Mesendoderm (in vitro differentiated cells): ENCODE measurements at regions not wholly inside any gene's neighbourhood (a gene's known extent, or its start where the extent isn't known, plus 50 kb on each side); places are given as distances from the start of the nearest gene placed in this dataset.

ENCODE experiments used
- DNase-seq: peaks from one replicate; pipeline ENCODE4 v3.0.0; 2013
- H2AK5ac ChIP-seq: 2 replicates; pipeline ENCODE4 v1.6.1; 2013; ENCODE audit warnings: low read length, inconsistent platforms
- H2BK120ac ChIP-seq: 2 replicates; pipeline ENCODE4 v1.6.1; 2013; ENCODE audit warnings: low read depth, mild to moderate bottlenecking, low read length, moderate library complexity, mixed read lengths
- H2BK15ac ChIP-seq: replicated peaks from 2 replicates; pipeline ENCODE4 v1.6.1; 2013; ENCODE audit warnings: low read depth, mild to moderate bottlenecking, moderate library complexity
- H2BK5ac ChIP-seq: 2 replicates; pipeline ENCODE4 v1.6.1; 2013; ENCODE audit warnings: low read length, inconsistent platforms
- H3K18ac ChIP-seq: 2 replicates; pipeline ENCODE4 v1.6.1; 2013; ENCODE audit warnings: mild to moderate bottlenecking, low read length, mixed read lengths
- H3K23ac ChIP-seq: one replicate; pipeline ENCODE4 v1.6.1; 2013; ENCODE audit warnings: low read length
- H3K27ac ChIP-seq: 2 replicates; pipeline ENCODE4 v1.5.1; 2013; ENCODE audit warnings: low read depth, mild to moderate bottlenecking, inconsistent platforms, low read length, moderate library complexity
- H3K27me3 ChIP-seq: 2 replicates; pipeline ENCODE4 v1.6.1; 2013; ENCODE audit warnings: low read length, control low read depth, mild to moderate bottlenecking, inconsistent platforms; ENCODE audit not compliant: insufficient read depth, poor library complexity
- H3K36me3 ChIP-seq: 2 replicates; pipeline ENCODE4 v1.6.1; 2013; ENCODE audit warnings: low read length, inconsistent platforms; ENCODE audit not compliant: control insufficient read depth, insufficient read depth
- H3K4ac ChIP-seq: one replicate; pipeline ENCODE4 v1.6.1; 2013; ENCODE audit warnings: low read depth, mild to moderate bottlenecking, low read length, moderate library complexity
- H3K4me1 ChIP-seq: 2 replicates; pipeline ENCODE4 v1.6.1; 2013; ENCODE audit warnings: low read depth, low read length, inconsistent platforms; ENCODE audit not compliant: control insufficient read depth
- H3K4me2 ChIP-seq: 2 replicates; pipeline ENCODE4 v1.6.1; 2013; ENCODE audit warnings: low read length
- H3K4me3 ChIP-seq: 2 replicates; pipeline ENCODE4 v1.5.1; 2013; ENCODE audit warnings: mild to moderate bottlenecking, low read length
- H3K56ac ChIP-seq: one replicate; pipeline ENCODE4 v1.6.1; 2013; ENCODE audit warnings: low read length
- H3K79me1 ChIP-seq: 2 replicates; pipeline ENCODE4 v1.6.1; 2013; ENCODE audit warnings: low read length, inconsistent platforms
- H3K79me2 ChIP-seq: 2 replicates; pipeline ENCODE4 v1.6.1; 2013; ENCODE audit warnings: mild to moderate bottlenecking, low read length; ENCODE audit not compliant: control insufficient read depth, insufficient read depth
- H3K9ac ChIP-seq: 2 replicates; pipeline ENCODE4 v1.6.1; 2013; ENCODE audit warnings: low read length, inconsistent platforms
- H4K5ac ChIP-seq: one replicate; pipeline ENCODE4 v1.6.1; 2013; ENCODE audit warnings: low read length
- H4K8ac ChIP-seq: one replicate; pipeline ENCODE4 v1.6.1; 2013; ENCODE audit warnings: low read depth, mild to moderate bottlenecking, control low read depth, low read length, moderate library complexity
- WGBS: extraction: QIAGEN DNeasy Blood & Tissue Kit; methylation state at CpG from one replicate; pipeline ENCODE4 v1.1.7; 2013; ENCODE audit warnings: low lambda C conversion rate, missing lambda C conversion rate; ENCODE audit not compliant: insufficient coverage; ENCODE audit errors: extremely low coverage; 5-methylcytosine and 5-hydroxymethylcytosine counted together

DNA sequence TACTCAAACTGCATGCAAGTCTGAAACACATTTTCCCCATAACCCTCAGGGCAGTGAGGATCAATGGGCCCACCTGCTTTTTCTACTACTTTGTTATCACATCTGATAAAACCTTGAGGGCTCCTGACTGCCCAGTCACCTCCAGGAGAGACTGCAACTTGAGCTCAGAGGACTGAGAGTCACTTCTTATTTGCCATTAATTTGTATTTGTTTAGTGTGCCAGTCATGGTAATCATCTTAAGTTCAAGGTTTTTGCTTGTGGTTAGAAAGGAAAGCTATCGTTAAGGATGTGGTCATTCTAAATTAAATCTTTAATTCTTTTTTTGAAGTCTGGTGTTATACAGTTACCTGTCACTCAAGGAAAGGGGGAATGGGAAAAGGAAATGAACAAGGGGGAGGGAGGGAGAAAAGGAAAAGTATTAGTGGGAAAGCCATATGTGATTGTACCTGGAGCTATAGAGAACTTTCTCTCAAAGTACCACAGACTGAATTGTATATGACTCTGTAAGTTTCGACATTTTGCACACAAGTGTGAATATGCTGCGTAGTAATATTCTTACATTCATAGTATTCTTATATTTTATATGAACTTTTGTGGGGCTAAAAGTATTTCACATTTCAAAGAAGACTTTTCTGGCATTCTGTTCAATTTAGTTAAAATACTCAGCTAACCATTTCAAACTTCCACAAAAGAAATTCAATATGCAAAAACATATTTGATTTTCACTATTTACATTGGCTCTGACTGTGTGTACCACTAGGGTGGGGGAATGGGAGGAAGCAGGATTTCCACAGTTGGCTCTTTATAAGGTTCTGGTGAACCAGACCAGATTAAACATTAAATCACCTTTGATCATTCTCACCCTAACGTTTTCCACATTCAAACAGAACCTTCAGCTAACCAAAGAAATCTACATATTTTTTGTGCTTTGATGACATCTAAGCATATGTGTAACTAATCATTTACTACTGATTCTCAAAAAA lies 166.5 kb upstream of the ATP11B start:
- no peak for DNase-seq
- Histone ChIP-seq H3K36me3 (no peaks in the 10 kb centered on the region), H3K79me1 (no peaks in the 10 kb centered on the region), H4K5ac (no peak overlapping the region), H3K56ac (no peak overlapping the region), H3K4me3 (no peak overlapping the region), H3K4ac (no peak overlapping the region), H2BK120ac (no peak overlapping the region), H2AK5ac (no peak overlapping the region), H2BK5ac (no peak overlapping the region), H3K4me2 (no peak overlapping the region), H4K8ac (no peak overlapping the region), H2BK15ac (no peak overlapping the region), H3K27me3 (no peaks in the 10 kb centered on the region), H3K79me2 (no peaks in the 10 kb centered on the region), H3K23ac (no peak overlapping the region), H3K18ac (no peak overlapping the region), H3K4me1 (no peaks in the 10 kb centered on the region), H3K9ac (no peak overlapping the region), H3K27ac (no peak overlapping the region)
- no CpG with 5 or more reads among the region's 4 CpGs for WGBS

DNA sequence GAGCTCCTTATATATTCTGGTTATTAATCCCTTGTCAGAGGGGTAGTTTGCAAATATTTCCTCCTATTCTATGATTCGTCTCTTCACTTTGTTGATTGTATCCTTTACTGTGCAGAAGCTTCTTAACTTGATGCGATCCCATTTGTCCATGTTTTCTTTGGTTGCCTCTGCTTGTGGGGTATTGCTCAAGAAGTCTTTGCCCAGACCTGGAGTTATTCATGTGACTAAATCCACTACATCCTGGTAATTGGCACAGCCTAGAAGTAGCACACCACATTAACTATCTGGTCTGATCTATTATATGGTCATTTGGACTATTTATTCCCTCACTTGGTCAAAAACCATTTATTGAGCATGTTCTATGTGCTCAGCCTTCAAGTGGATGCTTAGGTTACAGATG lies 164.8 kb upstream of the ATP11B start:
- no peak for DNase-seq
- no peaks in the 10 kb centered on the region for H3K79me2 ChIP-seq
- no peak overlapping the region for H2BK15ac ChIP-seq
- H3K79me1 ChIP-seq = no peaks in the 10 kb centered on the region
- H3K9ac ChIP-seq = no peak overlapping the region
- H2AK5ac ChIP-seq = no peak overlapping the region
- H3K36me3 ChIP-seq = no peaks in the 10 kb centered on the region
- H3K23ac ChIP-seq = no peak overlapping the region
- no peak overlapping the region for H3K4me3 ChIP-seq
- no peak overlapping the region for H4K8ac ChIP-seq
- no peak overlapping the region for H3K27ac ChIP-seq
- no CpG with 5 or more reads among the region's 2 CpGs for WGBS
- H2BK5ac ChIP-seq = no peak overlapping the region
- no peaks in the 10 kb centered on the region for H3K4me1 ChIP-seq
- H3K4ac ChIP-seq = no peak overlapping the region
- H3K18ac ChIP-seq = no peak overlapping the region
- H3K4me2 ChIP-seq = no peak overlapping the region
- H2BK120ac ChIP-seq = no peak overlapping the region
- no peak overlapping the region for H3K56ac ChIP-seq
- H4K5ac ChIP-seq = no peak overlapping the region
- H3K27me3 ChIP-seq = no peaks in the 10 kb centered on the region

DNA sequence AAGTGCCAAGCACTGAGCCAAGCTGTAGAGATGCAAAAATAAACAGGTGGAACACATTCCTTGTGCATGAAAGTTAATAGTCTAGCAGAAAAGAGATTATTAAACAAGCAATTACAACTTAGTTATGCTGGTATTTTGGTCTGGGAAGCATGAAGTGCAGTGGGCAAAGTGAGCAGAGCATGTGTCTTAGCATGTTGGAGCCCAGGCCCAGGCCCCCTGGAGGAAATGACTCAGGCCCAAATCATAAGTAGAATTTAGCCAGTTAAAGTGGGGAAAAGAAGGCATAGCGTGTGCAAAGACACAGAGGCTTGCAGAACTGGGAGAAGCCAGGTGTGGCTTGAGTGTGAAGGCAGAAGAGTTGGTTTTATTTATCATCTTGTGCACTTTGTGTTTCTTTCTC lies 163.8 kb upstream of the ATP11B start:
- Histone ChIP-seq H2BK5ac (no peak overlapping the region), H4K8ac (no peak overlapping the region), H3K27ac (no peak overlapping the region), H3K18ac (no peak overlapping the region), H3K23ac (no peak overlapping the region), H3K79me2 (no peaks in the 10 kb centered on the region), H3K4ac (no peak overlapping the region), H3K4me3 (no peak overlapping the region), H3K79me1 (no peaks in the 10 kb centered on the region), H3K56ac (no peak overlapping the region), H3K4me1 (no peaks in the 10 kb centered on the region), H3K9ac (no peak overlapping the region), H4K5ac (no peak overlapping the region), H3K4me2 (no peak overlapping the region), H2BK15ac (no peak overlapping the region), H2AK5ac (no peak overlapping the region), H2BK120ac (no peak overlapping the region), H3K27me3 (no peaks in the 10 kb centered on the region), H3K36me3 (no peaks in the 10 kb centered on the region)
- DNase-seq = no peak
- WGBS = no CpG with 5 or more reads among the region's 1 CpG

DNA sequence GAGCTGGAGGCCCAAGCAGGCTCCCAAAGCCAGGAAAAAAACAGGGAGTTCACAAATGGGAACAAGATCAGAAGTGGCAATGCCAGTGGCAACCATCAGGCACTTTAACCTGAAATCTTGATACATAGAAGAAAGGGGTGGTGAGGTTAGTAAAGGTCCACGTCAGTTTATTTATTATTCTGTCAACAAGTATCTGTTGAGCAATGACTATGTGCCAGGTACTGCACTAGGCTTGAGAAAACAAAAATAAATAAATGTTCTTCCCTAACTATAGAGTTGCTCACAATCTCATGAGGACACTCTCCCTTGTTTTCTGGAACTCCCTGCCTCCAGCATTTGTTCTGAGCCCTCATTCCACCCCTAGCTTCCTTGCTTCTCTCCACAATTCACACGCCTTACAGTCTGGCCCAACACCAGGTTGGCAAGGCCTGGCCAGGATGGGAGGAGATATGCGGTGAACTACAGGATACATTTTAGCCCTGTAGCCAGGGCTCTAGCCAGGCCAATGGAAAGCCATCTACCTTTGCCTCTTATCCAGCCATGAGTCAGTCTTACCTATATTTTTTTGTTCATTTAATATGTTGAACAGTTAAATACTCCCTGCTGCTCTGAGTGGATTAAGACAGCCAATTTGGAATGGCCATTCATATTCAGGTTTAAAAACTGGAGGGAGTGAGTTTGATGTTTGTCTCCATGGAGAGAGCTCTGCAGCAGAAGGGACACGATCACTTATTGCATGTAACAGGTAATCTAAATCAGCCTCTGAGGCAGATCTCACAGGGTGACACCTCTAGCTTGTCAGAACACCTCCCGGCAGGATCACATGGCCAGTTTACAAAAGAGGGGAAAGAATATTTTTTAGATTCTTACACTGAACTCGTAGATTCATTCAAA lies 161.9 kb upstream of the ATP11B start:
- no peak overlapping the region for H3K56ac ChIP-seq
- H3K23ac ChIP-seq = no peak overlapping the region
- H4K8ac ChIP-seq = no peak overlapping the region
- H2BK5ac ChIP-seq = no peak overlapping the region
- H4K5ac ChIP-seq = no peak overlapping the region
- no peaks in the 10 kb centered on the region for H3K79me1 ChIP-seq
- no peak overlapping the region for H3K18ac ChIP-seq
- no peak overlapping the region for H3K4me2 ChIP-seq
- H3K4me1 ChIP-seq = no peaks in the 10 kb centered on the region
- no peak overlapping the region for H3K9ac ChIP-seq
- no peaks in the 10 kb centered on the region for H3K27me3 ChIP-seq
- no peak for DNase-seq
- H2BK120ac ChIP-seq = no peak overlapping the region
- H3K79me2 ChIP-seq = no peaks in the 10 kb centered on the region
- no peak overlapping the region for H2AK5ac ChIP-seq
- WGBS = no CpG with 5 or more reads among the region's 6 CpGs
- no peak overlapping the region for H2BK15ac ChIP-seq
- H3K4me3 ChIP-seq = no peak overlapping the region
- no peak overlapping the region for H3K27ac ChIP-seq
- no peaks in the 10 kb centered on the region for H3K36me3 ChIP-seq
- H3K4ac ChIP-seq = no peak overlapping the region

DNA sequence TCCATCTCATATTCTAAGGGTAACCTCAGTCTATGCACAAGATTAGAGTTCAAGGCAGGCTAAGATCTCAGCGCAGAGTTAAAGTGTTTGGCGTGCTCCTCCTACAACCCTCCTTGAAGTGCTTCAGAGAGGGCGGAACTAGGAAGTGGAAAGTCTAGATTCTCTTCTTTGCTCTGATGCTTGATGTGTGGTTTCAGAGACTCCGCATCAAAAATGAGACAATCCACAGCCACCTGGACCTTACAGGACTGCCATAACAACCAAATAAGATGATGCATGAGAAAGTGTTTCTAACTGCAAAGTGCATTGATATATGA lies 161.3 kb upstream of the ATP11B start:
- H4K5ac ChIP-seq = no peak overlapping the region
- H3K18ac ChIP-seq = no peak overlapping the region
- H3K4me1 ChIP-seq = no peaks in the 10 kb centered on the region
- no peak for DNase-seq
- H3K9ac ChIP-seq = no peak overlapping the region
- H3K79me2 ChIP-seq = no peaks in the 10 kb centered on the region
- no peak overlapping the region for H2AK5ac ChIP-seq
- H3K56ac ChIP-seq = no peak overlapping the region
- no peaks in the 10 kb centered on the region for H3K27me3 ChIP-seq
- WGBS = no CpG with 5 or more reads among the region's 4 CpGs
- no peak overlapping the region for H3K4me3 ChIP-seq
- no peak overlapping the region for H2BK15ac ChIP-seq
- H3K27ac ChIP-seq = no peak overlapping the region
- H3K4me2 ChIP-seq = no peak overlapping the region
- H3K4ac ChIP-seq = no peak overlapping the region
- H3K36me3 ChIP-seq = no peaks in the 10 kb centered on the region
- no peak overlapping the region for H4K8ac ChIP-seq
- no peaks in the 10 kb centered on the region for H3K79me1 ChIP-seq
- H2BK5ac ChIP-seq = no peak overlapping the region
- no peak overlapping the region for H3K23ac ChIP-seq
- no peak overlapping the region for H2BK120ac ChIP-seq
